K562 (cell line): ENCODE measurements at regions not wholly inside any gene's neighbourhood (a gene's known extent, or its start where the extent isn't known, plus 50 kb on each side); places are given as distances from the start of the nearest gene placed in this dataset.
A peak's percentile ranks its signal among the peaks of the same experiment; 100 is the strongest.

Source experiments
- CCAR2 ChIP-seq: fragments of 200-400 bp; formaldehyde crosslinking; IDR thresholded peaks from 2 replicates; pipeline ENCODE4 v1.6.1; 2017; ENCODE audit warnings: mild to moderate bottlenecking, low read depth, low read length
- E2F3 ChIP-seq: fragments of 250-450 bp; sonication (Bioruptor Pico); IDR thresholded peaks from 2 replicates; pipeline ENCODE4 v1.4.0; 2020; ENCODE audit warnings: mild to moderate bottlenecking
- NFE2 ChIP-seq: IDR thresholded peaks from 2 replicates; pipeline ENCODE4 v1.6.1; 2014; ENCODE audit warnings: antibody characterized with exemption, low read depth
- NR0B1 ChIP-seq: fragments of 450-650 bp; IDR thresholded peaks from one replicate; pipeline ENCODE4 v1.6.1; 2018; ENCODE audit warnings: mild to moderate bottlenecking, moderate library complexity; ENCODE audit not compliant: partially characterized antibody
- PPARD ChIP-seq: fragments of 250-450 bp; sonication (Bioruptor Pico); IDR thresholded peaks from 2 replicates; pipeline ENCODE4 v1.8.0; 2022; ENCODE audit warnings: inconsistent platforms, mild to moderate bottlenecking, moderate library complexity
- PYGO2 ChIP-seq: fragments of 450-650 bp; IDR thresholded peaks from 2 replicates; pipeline ENCODE4 v1.6.1; 2016; ENCODE audit warnings: mild to moderate bottlenecking, missing genetic modification characterization, moderate library complexity, missing compliant biosample characterization
- RBM39 ChIP-seq: fragments of 200-400 bp; formaldehyde crosslinking; optimal IDR thresholded peaks from 2 replicates; pipeline ENCODE3; 2018; ENCODE audit warnings: low read depth, low read length
- SNIP1 ChIP-seq: fragments of 450-650 bp; IDR thresholded peaks from 2 replicates; pipeline ENCODE4 v1.7.1; 2017; ENCODE audit warnings: low read depth, mild to moderate bottlenecking
- TCFL5 ChIP-seq: fragments of 250-450 bp; sonication (Bioruptor Pico); conservative IDR thresholded peaks from 2 replicates; pipeline ENCODE4 v1.6.1; 2021; ENCODE audit warnings: mild to moderate bottlenecking, moderate library complexity, matching md5 sums
- ZNF274 ChIP-seq: IDR thresholded peaks from 2 replicates; pipeline ENCODE4 v1.6.1; 2011; ENCODE audit warnings: low read depth, mild to moderate bottlenecking, low read length, moderate library complexity, borderline replicate concordance
- ZNF318 ChIP-seq, 2 experiments: fragments of 450-650 bp; IDR thresholded peaks; 2 replicates each; pipeline ENCODE4 v1.6.1; 2016; ENCODE audit warnings: mild to moderate bottlenecking in 2 of 2, borderline replicate concordance in 1 of 2, low read depth in 1 of 2, moderate library complexity in 1 of 2
- ZNF347 ChIP-seq: fragments of 450-650 bp; formaldehyde crosslinking; IDR thresholded peaks from 2 replicates; pipeline ENCODE4 v1.4.0; 2020; ENCODE audit warnings: low read depth, mild to moderate bottlenecking, moderate library complexity
- ZNF436 ChIP-seq: fragments of 250-450, 450-650 bp; sonication (Bioruptor Pico); formaldehyde crosslinking; IDR thresholded peaks from 2 replicates; pipeline ENCODE4 v1.7.0; 2020; ENCODE audit warnings: mild to moderate bottlenecking
- TF ChIP-seq, protein P1 (sequence below), 2 experiments: fragments of 200-800 bp in 1 of 2; sonication (Bioruptor generic) in 1 of 2; sonication (generic) in 1 of 2; formaldehyde crosslinking in 1 of 2; IDR thresholded peaks in 1 of 2; conservative IDR thresholded peaks in 1 of 2; 2 replicates each; pipeline versions ENCODE4 v1.5.0 to v1.6.1; 2016 to 2020; ENCODE audit warnings: missing compliant biosample characterization in 1 of 2, missing genetic modification characterization in 1 of 2, missing genetic modification reagents in 1 of 2

GRCh38 chr16:85377388-85378144, 235.6 kb upstream of the GSE1 start (continued):
- no peak for TF ChIP-seq ZNF318 (IDR thresholded peaks at IDR 0.05; ENCODE audit: borderline replicate concordance in 1 of 2, low read depth in 1 of 2)
- TF ChIP-seq CCAR2 = no peak
- TF ChIP-seq ZNF347 (CRISPR knock-in tag) = no peak
- TF ChIP-seq TCFL5 = no peak
- 0 out of 2 replicates have a peak, but pooled peaks have one; percentile 21 for TF ChIP-seq E2F3
- no peak for TF ChIP-seq RBM39
- TF ChIP-seq NFE2 = no peak
- TF ChIP-seq, protein P1, sequence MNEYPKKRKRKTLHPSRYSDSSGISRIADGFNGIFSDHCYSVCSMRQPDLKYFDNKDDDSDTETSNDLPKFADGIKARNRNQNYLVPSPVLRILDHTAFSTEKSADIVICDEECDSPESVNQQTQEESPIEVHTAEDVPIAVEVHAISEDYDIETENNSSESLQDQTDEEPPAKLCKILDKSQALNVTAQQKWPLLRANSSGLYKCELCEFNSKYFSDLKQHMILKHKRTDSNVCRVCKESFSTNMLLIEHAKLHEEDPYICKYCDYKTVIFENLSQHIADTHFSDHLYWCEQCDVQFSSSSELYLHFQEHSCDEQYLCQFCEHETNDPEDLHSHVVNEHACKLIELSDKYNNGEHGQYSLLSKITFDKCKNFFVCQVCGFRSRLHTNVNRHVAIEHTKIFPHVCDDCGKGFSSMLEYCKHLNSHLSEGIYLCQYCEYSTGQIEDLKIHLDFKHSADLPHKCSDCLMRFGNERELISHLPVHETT (CRISPR knock-in tag; conservative IDR thresholded peaks at IDR 0.05 in 1 of 2, IDR thresholded peaks at IDR 0.05 in 1 of 2) = peak in 1 of 2 experiments; percentile 80; a peak in 2 of 4 replicates
- TF ChIP-seq PYGO2 (tag) = no peak
- no peak for TF ChIP-seq SNIP1
- no peak for TF ChIP-seq ZNF436 (CRISPR knock-in tag)
- no peak for TF ChIP-seq NR0B1
- TF ChIP-seq PPARD (CRISPR knock-in tag) = no peak
- no peak for TF ChIP-seq ZNF274
